KBM-7 (cell line): ENCODE measurements at regions not wholly inside any gene's neighbourhood (a gene's known extent, or its start where the extent isn't known, plus 50 kb on each side); places are given as distances from the start of the nearest gene placed in this dataset.
A peak's percentile ranks its signal among the peaks of the same experiment; 100 is the strongest.

Experiments
- DNase-seq: peaks from one replicate; pipeline ENCODE4 v3.0.0-alpha.2; 2015
- in situ Hi-C: fragments of 300-500 bp; cut with MboI; formaldehyde crosslinking; loops from 2 replicates; pipeline ENCODE4 v1.14.3; 2020; ENCODE audit warnings: low sequenced_read_pairs, low pct_unique_long_range_greater_than_20kb, mixed read lengths

- DNase-seq = no peak
- in situ Hi-C loops = no loop called here
Observed at GRCh38 chr15:79373113-79373512, 59.0 kb upstream of the MINAR1 start.

- in situ Hi-C loops = no loop called here
Observed at GRCh38 chr15:79373728-79374127, 58.4 kb upstream of the MINAR1 start.

DNA sequence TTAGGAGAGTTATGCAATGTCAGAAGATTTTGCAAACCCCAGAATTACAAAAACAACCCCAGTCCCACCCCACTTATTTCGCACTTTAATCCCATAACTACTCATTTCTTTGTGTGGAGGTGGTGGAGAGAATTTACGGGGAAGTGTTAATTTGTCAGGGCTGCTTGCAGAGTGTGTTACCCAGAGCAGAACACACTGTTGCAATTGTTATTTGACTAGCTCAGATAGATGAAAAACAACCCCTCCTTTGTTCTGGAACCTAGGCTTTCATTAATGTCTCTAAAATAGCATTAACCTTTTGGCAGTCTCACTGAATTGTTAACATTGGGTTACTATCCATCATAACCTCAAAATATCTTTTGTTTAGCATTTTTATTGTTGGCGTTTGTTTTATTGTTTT lies 55.8 kb upstream of the MINAR1 start:
- no peak for DNase-seq
- in situ Hi-C loops = no loop called here

More at GRCh38 chr15:79373728-79374127, 58.4 kb upstream of the MINAR1 start:
- no peak for DNase-seq

DNA sequence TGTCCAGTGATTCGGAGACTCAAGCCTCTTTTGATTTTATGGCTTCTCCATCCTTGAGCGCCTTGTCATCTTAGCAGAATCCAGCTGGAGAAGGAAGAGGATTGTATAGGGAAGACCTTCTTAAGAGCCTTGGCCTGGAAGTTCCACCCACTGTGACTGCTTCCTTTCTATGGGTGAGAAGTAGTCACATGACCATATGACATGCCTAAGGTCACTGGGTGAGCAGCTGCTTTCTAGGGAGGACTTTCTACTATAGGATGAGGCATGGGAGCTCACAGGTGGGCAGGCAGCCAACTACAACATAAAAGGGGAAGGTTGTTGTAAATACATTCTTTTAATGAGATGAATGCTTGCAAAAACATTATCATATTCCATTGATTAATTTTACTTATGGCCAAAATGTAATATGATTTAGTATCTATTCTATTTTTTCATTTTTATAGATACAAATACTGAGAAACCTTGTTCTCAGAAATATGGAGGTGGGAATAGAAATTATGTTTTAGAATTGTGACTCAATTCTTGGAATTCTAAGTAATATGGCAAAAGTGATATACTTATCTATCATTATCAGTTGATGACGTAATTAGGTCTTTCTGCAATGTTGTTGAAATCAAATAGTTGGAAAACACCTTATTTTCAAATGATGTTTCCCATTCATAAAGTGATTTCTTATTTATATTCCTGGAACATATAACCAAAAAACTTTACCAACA lies 53.6 kb upstream of the MINAR1 start:
- DNase-seq = peak; percentile 25
- in situ Hi-C loops = no loop called here

DNA sequence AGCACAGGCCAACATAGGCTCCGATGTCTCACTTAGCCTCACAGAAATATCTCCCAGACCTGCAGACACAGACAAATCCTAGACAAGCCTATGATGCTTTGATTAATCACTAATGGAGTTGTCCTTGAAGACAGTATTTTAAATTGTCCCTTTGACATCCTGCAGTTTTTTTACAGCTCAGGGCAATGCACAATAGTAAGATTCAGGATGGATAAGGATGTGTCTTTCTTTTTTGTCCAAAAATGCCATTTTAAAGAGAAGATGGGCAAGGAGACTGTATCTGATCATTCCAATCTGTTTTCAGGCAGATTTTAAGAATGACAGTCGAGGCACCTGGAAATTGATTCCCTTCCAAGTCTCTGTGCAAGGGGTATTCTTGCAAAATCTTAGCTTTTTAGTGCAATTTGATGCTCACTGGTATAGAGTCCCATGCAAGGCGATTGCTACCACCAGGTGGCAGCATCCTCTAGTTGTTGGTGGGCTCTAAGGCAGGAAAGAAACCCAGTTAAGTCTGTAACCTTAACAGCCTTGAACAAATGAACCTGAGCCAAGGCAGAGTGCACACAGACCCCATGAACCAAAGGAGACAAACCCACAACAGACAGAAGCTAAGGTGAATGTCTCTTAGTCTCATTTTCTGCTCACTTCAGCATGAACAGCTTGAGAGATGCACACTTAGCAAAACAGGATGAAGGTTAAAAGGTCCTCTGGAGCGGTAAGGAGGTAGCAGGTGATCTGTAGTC lies 51.2 kb upstream of the MINAR1 start:
- in situ Hi-C loops = no loop called here
- peak; percentile 88 for DNase-seq

DNA sequence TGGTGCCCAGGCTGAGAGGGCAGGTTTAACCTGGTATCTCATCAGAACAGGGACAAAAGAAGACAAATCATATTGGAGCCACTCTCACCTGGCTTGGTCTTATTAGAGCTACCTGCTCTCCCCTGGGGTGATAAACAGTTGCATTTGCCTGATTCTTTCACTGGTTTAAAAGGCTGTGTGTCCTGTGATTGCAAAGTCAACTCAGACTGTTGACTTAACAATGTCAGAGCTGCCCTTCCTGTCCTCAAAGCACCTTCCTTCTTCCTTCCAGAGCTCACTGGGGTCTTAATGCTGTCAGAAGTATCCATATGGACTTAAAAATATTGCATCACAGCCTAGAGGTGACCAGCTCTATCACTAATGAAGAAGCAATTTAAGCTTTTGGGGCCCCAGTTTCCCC lies 50.5 kb upstream of the MINAR1 start:
- no peak for DNase-seq
- in situ Hi-C loops = no loop called here
